CD4-positive, alpha-beta T cell (primary cell): ENCODE measurements at regions not wholly inside any gene's neighbourhood (a gene's known extent, or its start where the extent isn't known, plus 50 kb on each side); places are given as distances from the start of the nearest gene placed in this dataset.

Experiments
- ATAC-seq: fragments of 200-7000 bp; cut with Tn5 transposase; one replicate; pipeline ENCODE4 v1.10.0; 2022; ENCODE audit warnings: mild to moderate bottlenecking; ENCODE audit not compliant: poor library complexity
- CTCF ChIA-PET: fragments of 350-600 bp; sonication (Branson Sonifier 250); formaldehyde crosslinking; loops from one replicate; lab custom pipeline; 2021; ENCODE audit warnings: antibody characterized with exemption, inconsistent platforms; lab: Charles Lee
- POLR2A ChIA-PET: fragments of 350-600 bp; sonication (Branson Sonifier 250); formaldehyde crosslinking; loops from one replicate; lab custom pipeline; 2021; ENCODE audit warnings: antibody characterized with exemption, inconsistent platforms; lab: Charles Lee
- DNase-seq, 14 experiments: peaks; one replicate each; pipeline ENCODE4 v3.0.0-alpha.2; 2013 to 2020; ENCODE audit warnings: mixed read lengths in 2 of 14
- H3K27ac ChIP-seq, 2 donors: one replicate each; pipeline versions ENCODE4 v1.5.1 to v1.7.0; 2013; ENCODE audit warnings: low read length in 2 of 2, low read depth in 1 of 2, mild to moderate bottlenecking in 1 of 2
- H3K27me3 ChIP-seq, 2 experiments: 1 replicate in 1 of 2; 2 replicates in 1 of 2; pipeline versions ENCODE4 v1.6.1 to v1.7.0; 2013; ENCODE audit warnings: low read length in 2 of 2, control low read depth in 1 of 2, mild to moderate bottlenecking in 1 of 2, moderate library complexity in 1 of 2; ENCODE audit not compliant: insufficient read depth in 2 of 2, control insufficient read depth in 1 of 2
- H3K36me3 ChIP-seq: one replicate; pipeline ENCODE4 v1.6.1; 2013; ENCODE audit warnings: low read length, control low read depth; ENCODE audit not compliant: insufficient read depth
- H3K4me1 ChIP-seq: one replicate; pipeline ENCODE4 v1.6.1; 2013; ENCODE audit warnings: low read length, control low read depth; ENCODE audit not compliant: insufficient read depth
- H3K4me3 ChIP-seq: one replicate; pipeline ENCODE4 v1.5.1; 2013; ENCODE audit warnings: mild to moderate bottlenecking, low read length, moderate library complexity
- H3K9me3 ChIP-seq, 2 experiments: 1 replicate in 1 of 2; 2 replicates in 1 of 2; pipeline versions ENCODE4 v1.6.1 to v1.7.0; 2013; ENCODE audit warnings: low read length in 2 of 2, mild to moderate bottlenecking in 2 of 2, control low read depth in 1 of 2, moderate library complexity in 1 of 2; ENCODE audit not compliant: control insufficient read depth in 1 of 2, insufficient read depth in 1 of 2
- H3K27ac Mint-ChIP-seq: one replicate; pipeline ENCODE4 v1.8.0; 2020; ENCODE audit warnings: mixed read lengths
- H3K27me3 Mint-ChIP-seq: one replicate; pipeline ENCODE4 v1.8.0; 2021; ENCODE audit warnings: mixed read lengths
- H3K36me3 Mint-ChIP-seq: one replicate; pipeline ENCODE4 v1.8.0; 2021; ENCODE audit warnings: low read depth, mixed read lengths
- H3K4me1 Mint-ChIP-seq: one replicate; pipeline ENCODE4 v1.8.0; 2021; ENCODE audit warnings: low read depth, mixed read lengths
- H3K4me3 Mint-ChIP-seq: one replicate; pipeline ENCODE4 v1.8.0; 2020; ENCODE audit warnings: mild to moderate bottlenecking, mixed read lengths
- H3K9me3 Mint-ChIP-seq: one replicate; pipeline ENCODE4 v1.8.0; 2020; ENCODE audit warnings: mixed read lengths
- intact Hi-C, 2 experiments: fragments of 100-400 bp; cut with DNase I in 1 of 2; cut with micrococcal nuclease in 1 of 2; formaldehyde crosslinking; loops; one replicate each; pipeline versions ENCODE4 v1.15.1 to v1.9.0; 2023 to 2025; cut with DNase I, micrococcal nuclease
- TF ChIP-seq, protein P1 (sequence below): fragments of 200-600 bp; IDR thresholded peaks from one replicate; pipeline ENCODE4 v1.8.0; 2022; ENCODE audit warnings: antibody characterized with exemption, mild to moderate bottlenecking

DNA sequence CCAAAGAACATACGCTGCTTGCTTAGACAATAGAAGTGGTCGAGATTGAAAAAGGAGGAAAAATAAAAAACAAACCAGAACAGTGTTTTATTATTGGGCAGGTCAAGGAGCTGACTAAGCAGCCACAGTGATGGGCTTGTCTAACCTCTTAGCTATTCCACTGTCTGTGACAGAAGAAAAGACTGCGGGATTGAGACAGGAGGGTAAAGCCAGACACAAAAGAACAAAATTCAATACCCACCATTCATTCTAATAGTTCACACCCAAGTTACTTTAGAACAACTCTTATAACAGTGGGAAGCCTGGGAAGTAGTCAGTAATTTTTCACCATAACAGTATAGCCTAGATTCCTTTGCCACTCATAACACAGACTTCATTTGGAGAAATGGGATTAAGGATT is 435.4 kb downstream of the MFSD1 start:
- DNase-seq: no peak
- peaks cover 3% of the 10 kb centered on the region for H3K27me3 Mint-ChIP-seq
- H3K36me3 Mint-ChIP-seq: no peaks in the 10 kb centered on the region
- no peak overlapping the region for H3K27ac Mint-ChIP-seq
- Histone ChIP-seq H3K36me3 (no peaks in the 10 kb centered on the region), H3K4me3 (no peak overlapping the region), H3K27me3 (no peaks in the 10 kb centered on the region), H3K4me1 (no peaks in the 10 kb centered on the region), H3K27ac (no peak overlapping the region), H3K9me3 (no peaks in the 10 kb centered on the region)
- CTCF ChIA-PET: no interaction called here
- TF ChIP-seq, protein P1, sequence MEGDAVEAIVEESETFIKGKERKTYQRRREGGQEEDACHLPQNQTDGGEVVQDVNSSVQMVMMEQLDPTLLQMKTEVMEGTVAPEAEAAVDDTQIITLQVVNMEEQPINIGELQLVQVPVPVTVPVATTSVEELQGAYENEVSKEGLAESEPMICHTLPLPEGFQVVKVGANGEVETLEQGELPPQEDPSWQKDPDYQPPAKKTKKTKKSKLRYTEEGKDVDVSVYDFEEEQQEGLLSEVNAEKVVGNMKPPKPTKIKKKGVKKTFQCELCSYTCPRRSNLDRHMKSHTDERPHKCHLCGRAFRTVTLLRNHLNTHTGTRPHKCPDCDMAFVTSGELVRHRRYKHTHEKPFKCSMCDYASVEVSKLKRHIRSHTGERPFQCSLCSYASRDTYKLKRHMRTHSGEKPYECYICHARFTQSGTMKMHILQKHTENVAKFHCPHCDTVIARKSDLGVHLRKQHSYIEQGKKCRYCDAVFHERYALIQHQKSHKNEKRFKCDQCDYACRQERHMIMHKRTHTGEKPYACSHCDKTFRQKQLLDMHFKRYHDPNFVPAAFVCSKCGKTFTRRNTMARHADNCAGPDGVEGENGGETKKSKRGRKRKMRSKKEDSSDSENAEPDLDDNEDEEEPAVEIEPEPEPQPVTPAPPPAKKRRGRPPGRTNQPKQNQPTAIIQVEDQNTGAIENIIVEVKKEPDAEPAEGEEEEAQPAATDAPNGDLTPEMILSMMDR: no peak
- no peak for ATAC-seq
- H3K4me3 Mint-ChIP-seq: no peak overlapping the region
- POLR2A ChIA-PET: no interaction called here
- H3K9me3 Mint-ChIP-seq: no peaks in the 10 kb centered on the region
- intact Hi-C loops: no loop called here
- H3K4me1 Mint-ChIP-seq: no peaks in the 10 kb centered on the region

DNA sequence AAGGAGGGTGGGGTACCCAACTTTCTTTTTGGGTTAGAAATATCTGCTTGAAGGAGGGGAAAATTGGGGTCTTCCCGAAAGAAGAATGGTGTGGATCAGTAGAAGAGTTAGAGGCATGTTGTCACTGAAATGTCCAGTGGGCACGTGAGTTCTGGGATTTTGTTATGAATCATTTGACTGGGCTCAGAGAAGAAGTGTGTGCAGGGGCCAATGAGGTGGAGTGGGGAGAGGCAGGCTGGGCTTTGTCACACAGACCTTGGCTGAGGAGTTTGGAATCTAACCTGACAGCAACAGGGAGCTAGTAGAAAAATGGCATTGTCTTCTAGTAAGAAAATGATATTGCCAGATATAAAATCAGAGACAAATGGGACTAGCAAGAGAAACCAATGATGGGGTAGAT is 436.8 kb downstream of the MFSD1 start:
- Mint-ChIP-seq H3K4me1 (no peaks in the 10 kb centered on the region), H3K9me3 (no peaks in the 10 kb centered on the region), H3K4me3 (no peak overlapping the region), H3K27ac (no peak overlapping the region), H3K36me3 (no peaks in the 10 kb centered on the region), H3K27me3 (peaks cover 3% of the 10 kb centered on the region)
- H3K9me3 ChIP-seq: no peaks in the 10 kb centered on the region
- intact Hi-C loops: no loop called here
- H3K4me1 ChIP-seq: no peaks in the 10 kb centered on the region
- no peaks in the 10 kb centered on the region for H3K27me3 ChIP-seq
- H3K4me3 ChIP-seq: no peak overlapping the region
- TF ChIP-seq, protein P1: no peak
- DNase-seq: no peak
- no peak for ATAC-seq
- CTCF ChIA-PET: no interaction called here
- no peaks in the 10 kb centered on the region for H3K36me3 ChIP-seq
- POLR2A ChIA-PET: no interaction called here
- H3K27ac ChIP-seq: no peak overlapping the region

DNA sequence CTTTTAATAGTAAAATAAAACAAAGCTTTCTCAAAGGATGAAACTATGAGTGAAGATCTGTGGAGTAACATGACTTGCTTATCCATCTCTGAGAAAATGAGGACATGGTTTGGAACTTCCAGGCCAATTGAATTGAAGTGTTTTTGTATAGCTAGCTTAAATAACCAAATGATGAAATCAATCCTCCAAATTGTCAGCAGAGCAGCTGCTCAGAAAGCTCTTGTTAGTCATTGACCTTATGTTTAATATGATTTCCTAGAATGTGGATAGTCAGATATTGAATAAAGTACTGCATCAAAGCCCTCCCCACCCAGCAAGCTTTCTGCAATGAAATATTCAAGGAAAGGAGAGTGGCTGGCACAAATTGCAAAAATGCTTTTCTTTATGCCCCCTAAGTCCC is 437.2 kb downstream of the MFSD1 start:
- H3K27ac Mint-ChIP-seq: no peak overlapping the region
- H3K4me3 ChIP-seq: no peak overlapping the region
- ATAC-seq (no peak), DNase-seq (no peak)
- no peaks in the 10 kb centered on the region for H3K4me1 Mint-ChIP-seq
- POLR2A ChIA-PET: no interaction called here
- H3K27ac ChIP-seq: no peak overlapping the region
- no peaks in the 10 kb centered on the region for H3K27me3 ChIP-seq
- H3K4me3 Mint-ChIP-seq: no peak overlapping the region
- peaks cover 3% of the 10 kb centered on the region for H3K27me3 Mint-ChIP-seq
- no peaks in the 10 kb centered on the region for H3K4me1 ChIP-seq
- H3K9me3 ChIP-seq: no peaks in the 10 kb centered on the region
- CTCF ChIA-PET: no interaction called here
- no peaks in the 10 kb centered on the region for H3K36me3 ChIP-seq
- TF ChIP-seq, protein P1: no peak
- intact Hi-C loops: no loop called here
- H3K9me3 Mint-ChIP-seq: no peaks in the 10 kb centered on the region
- no peaks in the 10 kb centered on the region for H3K36me3 Mint-ChIP-seq
